ENCODE measurements at regions not wholly inside any gene's neighbourhood (a gene's known extent, or its start where the extent isn't known, plus 50 kb on each side); places are given as distances from the start of the nearest gene placed in this dataset.

GRCh38 chr1:60969971-60970509 is 112.3 kb upstream of the NFIA start:
- DNase-seq = no peak
- Histone ChIP-seq H3F3A (ENCODE audit: insufficient read depth, low read depth) (no peaks in the 10 kb centered on the region), H3K9me2 (ENCODE audit: insufficient read depth) (no peaks in the 10 kb centered on the region), H3K9me3 (ENCODE audit: insufficient read depth, low read depth) (peaks cover 8% of the 10 kb centered on the region; the same call in 1 of the 2 replicates), H3K27ac (no peak overlapping the region), H3K4me3 (no peak overlapping the region), H3K79me2 (ENCODE audit: low read depth) (no peaks in the 10 kb centered on the region), H4K20me1 (ENCODE audit: insufficient read depth) (no peaks in the 10 kb centered on the region), H3K36me3 (ENCODE audit: low read depth) (no peaks in the 10 kb centered on the region), H2AFZ (no peak overlapping the region), H3K27me3 (ENCODE audit: insufficient read depth, low read depth) (no peaks in the 10 kb centered on the region), H3K4me2 (no peak overlapping the region), H3K4me1 (replicated peaks; ENCODE audit: insufficient read depth) (no peaks in the 10 kb centered on the region)
- no TSS peak for BruUV-seq (replicated peaks)
- peak; percentile 50; the same call in 1 of the 2 replicates for TF ChIP-seq CTCF (conservative IDR thresholded peaks at IDR 0.05)
- TF ChIP-seq EZH2 (IDR thresholded peaks at IDR 0.05; ENCODE audit: low read depth) = no peak
- ChIA-PET CTCF (interaction anchor here (0.6 kb wide), 1 partner anchor 640 kb away, joined by 3 read pairs; no protein-coding TSS in a partner anchor), POLR2A (ENCODE audit: unreplicated experiment) (no interaction called here)
- intact Hi-C loops (cut with micrococcal nuclease; ENCODE audit: unreplicated experiment) = loop anchor here (10.0 kb wide), 2 partner anchors 485 to 615 kb away; no protein-coding TSS in a partner anchor

- no peak overlapping the region for H3K4me3 ChIP-seq
- TF ChIP-seq EZH2 (IDR thresholded peaks at IDR 0.05; ENCODE audit: low read depth) = no peak
- TF ChIP-seq CTCF (conservative IDR thresholded peaks at IDR 0.05) = no peak
- no peaks in the 10 kb centered on the region for H3K79me2 ChIP-seq (ENCODE audit: low read depth)
- H3K4me1 ChIP-seq (replicated peaks; ENCODE audit: insufficient read depth) = peaks cover 4% of the 10 kb centered on the region; the same call in 1 of the 2 replicates
- no peaks in the 10 kb centered on the region for H3K27me3 ChIP-seq (ENCODE audit: insufficient read depth, low read depth)
- H3K9me3 ChIP-seq (ENCODE audit: insufficient read depth, low read depth) = peaks cover 8% of the 10 kb centered on the region; the same call in 1 of the 2 replicates
- H2AFZ ChIP-seq = no peak overlapping the region
- no peaks in the 10 kb centered on the region for H4K20me1 ChIP-seq (ENCODE audit: insufficient read depth)
- no TSS peak for BruUV-seq (replicated peaks)
- DNase-seq = no peak
- H3F3A ChIP-seq (ENCODE audit: insufficient read depth, low read depth) = no peaks in the 10 kb centered on the region
- H3K27ac ChIP-seq = no peak overlapping the region
- ChIA-PET POLR2A (ENCODE audit: unreplicated experiment) (no interaction called here), CTCF (no interaction called here)
- H3K9me2 ChIP-seq (ENCODE audit: insufficient read depth) = no peaks in the 10 kb centered on the region
- no peaks in the 10 kb centered on the region for H3K36me3 ChIP-seq (ENCODE audit: low read depth)
- intact Hi-C loops (cut with micrococcal nuclease; ENCODE audit: unreplicated experiment) = no loop called here
- no peak overlapping the region for H3K4me2 ChIP-seq
Measured at GRCh38 chr1:60965280-60965854, 117.0 kb upstream of the NFIA start.

DNA sequence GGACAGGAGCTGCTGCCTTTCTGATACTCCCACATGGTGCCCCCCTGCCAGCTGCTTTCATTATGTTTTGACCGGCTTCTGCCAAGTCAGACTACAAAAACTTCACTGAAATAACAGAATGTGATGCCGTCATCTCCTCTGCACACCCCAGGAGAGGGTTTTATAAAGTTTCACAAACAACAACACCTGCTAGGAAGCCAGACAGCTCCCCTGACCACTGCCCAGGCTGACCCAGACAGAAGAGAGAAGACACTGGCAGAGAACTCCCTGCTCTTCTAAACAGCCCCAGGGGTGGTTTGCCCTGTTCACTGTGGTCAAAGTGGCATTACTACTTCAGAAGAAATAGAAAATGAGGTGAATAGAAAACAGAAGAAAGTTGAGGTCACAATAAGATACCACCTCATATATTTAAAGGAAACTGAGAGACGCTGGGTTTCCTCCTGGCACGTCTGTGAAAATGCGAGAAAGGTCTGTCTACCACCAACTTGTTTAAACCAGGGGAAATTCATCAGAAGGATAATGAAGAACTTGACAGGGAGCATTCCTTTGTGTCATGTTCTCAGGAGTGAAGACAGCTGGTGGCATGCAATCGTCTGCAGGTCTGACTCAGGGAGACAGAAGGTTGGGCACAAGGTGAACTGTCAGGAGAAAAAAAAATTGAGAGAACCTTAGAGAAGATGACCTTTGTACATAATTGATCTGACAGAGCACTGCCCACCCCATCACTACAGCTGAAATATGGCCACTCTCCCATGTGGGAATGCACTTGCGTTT is 119.0 kb upstream of the NFIA start:
- no peaks in the 10 kb centered on the region for H3F3A ChIP-seq (ENCODE audit: insufficient read depth, low read depth)
- no peaks in the 10 kb centered on the region for H3K79me2 ChIP-seq (ENCODE audit: low read depth)
- CTCF ChIA-PET = interaction anchor here (0.6 kb wide), 1 partner anchor 38 kb away, joined by 4 read pairs; no protein-coding TSS in a partner anchor
- no peaks in the 10 kb centered on the region for H3K27me3 ChIP-seq (ENCODE audit: insufficient read depth, low read depth)
- H3K27ac ChIP-seq = no peak overlapping the region
- no peaks in the 10 kb centered on the region for H3K9me2 ChIP-seq (ENCODE audit: insufficient read depth)
- BruUV-seq (replicated peaks) = no TSS peak
- H4K20me1 ChIP-seq (ENCODE audit: insufficient read depth) = no peaks in the 10 kb centered on the region
- POLR2A ChIA-PET (ENCODE audit: unreplicated experiment) = no interaction called here
- no peak overlapping the region for H3K4me3 ChIP-seq
- H3K4me2 ChIP-seq = no peak overlapping the region
- TF ChIP-seq CTCF (conservative IDR thresholded peaks at IDR 0.05) = no peak
- TF ChIP-seq EZH2 (IDR thresholded peaks at IDR 0.05; ENCODE audit: low read depth) = no peak
- DNase-seq = no peak
- peaks cover 8% of the 10 kb centered on the region; the same call in 1 of the 2 replicates for H3K9me3 ChIP-seq (ENCODE audit: insufficient read depth, low read depth)
- no peak overlapping the region for H2AFZ ChIP-seq
- H3K36me3 ChIP-seq (ENCODE audit: low read depth) = no peaks in the 10 kb centered on the region
- intact Hi-C loops (cut with micrococcal nuclease; ENCODE audit: unreplicated experiment) = no loop called here
- peaks cover 4% of the 10 kb centered on the region; the same call in 1 of the 2 replicates for H3K4me1 ChIP-seq (replicated peaks; ENCODE audit: insufficient read depth)
